Activated CD4-positive, alpha-beta T cell treated with anti-CD3 and anti-CD28 coated beads for 24 hours (primary cell): ENCODE measurements at regions not wholly inside any gene's neighbourhood (a gene's known extent, or its start where the extent isn't known, plus 50 kb on each side); places are given as distances from the start of the nearest gene placed in this dataset.

Experiments
- DNase-seq, 2 donors: peaks; one replicate each; pipeline ENCODE4 v3.0.0-alpha.2; 2020; ENCODE audit warnings: low read depth in 2 of 2

GRCh38 chr6:144576871-144577270 is 291.7 kb downstream of the UTRN start:
- no peak for DNase-seq

- DNase-seq: no peak
These were observed 293.5 kb downstream of the UTRN start for GRCh38 chr6:144578385-144579350.

GRCh38 chr6:144580039-144580438 is 294.9 kb downstream of the UTRN start:
- DNase-seq: no peak

- no peak for DNase-seq
These were observed 295.6 kb downstream of the UTRN start for GRCh38 chr6:144580771-144581170.

GRCh38 chr6:144581812-144582537 is 296.8 kb downstream of the UTRN start:
- DNase-seq: peak in 1 of 2 donors; percentile 24

GRCh38 chr6:144582939-144583613 is 297.9 kb downstream of the UTRN start:
- DNase-seq: no peak

- no peak for DNase-seq
These were observed 298.4 kb downstream of the UTRN start for GRCh38 chr6:144583614-144583954.

- DNase-seq: no peak
These were observed 300.2 kb downstream of the UTRN start for GRCh38 chr6:144585217-144585814.

GRCh38 chr6:144586986-144587385 is 301.9 kb downstream of the UTRN start:
- DNase-seq: no peak

- DNase-seq: no peak
These were observed 303.7 kb downstream of the UTRN start for GRCh38 chr6:144588697-144589325.

- DNase-seq: no peak
These were observed 305.4 kb downstream of the UTRN start for GRCh38 chr6:144590532-144590931.

GRCh38 chr6:144593392-144593791 is 308.3 kb downstream of the UTRN start:
- no peak for DNase-seq

GRCh38 chr6:144594585-144594984 is 309.4 kb downstream of the UTRN start:
- no peak for DNase-seq

- DNase-seq: no peak
These were observed 310.1 kb downstream of the UTRN start for GRCh38 chr6:144595266-144595665.

- no peak for DNase-seq
These were observed 312.4 kb downstream of the UTRN start for GRCh38 chr6:144597511-144597910.

- DNase-seq: no peak
These were observed 314.5 kb downstream of the UTRN start for GRCh38 chr6:144599615-144600014.

- DNase-seq: no peak
These were observed 316.1 kb downstream of the UTRN start for GRCh38 chr6:144601221-144601620.

GRCh38 chr6:144602523-144603180 is 317.5 kb downstream of the UTRN start:
- no peak for DNase-seq

GRCh38 chr6:144606083-144606482 is 320.9 kb downstream of the UTRN start:
- DNase-seq: no peak

- no peak for DNase-seq
These were observed 323.0 kb downstream of the UTRN start for GRCh38 chr6:144607998-144608735.
